T-cell (primary cell): ENCODE measurements at regions not wholly inside any gene's neighbourhood (a gene's known extent, or its start where the extent isn't known, plus 50 kb on each side); places are given as distances from the start of the nearest gene placed in this dataset.

Experiments used
- ATAC-seq, 4 experiments: fragments of 200-7000 bp in 3 of 4; fragments of 150-1000 bp in 1 of 4; cut with Tn5 transposase; replicated peaks in 1 of 4; 1 replicate in 3 of 4; 2 replicates in 1 of 4; pipeline ENCODE4 v1.10.0; 2021; ENCODE audit warnings: moderate library complexity in 3 of 4, mild to moderate bottlenecking in 2 of 4, moderate number of reproducible peaks in 1 of 4
- CTCF ChIA-PET, 2 donors: fragments of 300-600 bp; sonication (Branson Sonifier 250); formaldehyde crosslinking; loops; one replicate each; lab custom pipeline; 2022; ENCODE audit warnings: antibody characterized with exemption in 2 of 2; lab: Charles Lee
- POLR2A ChIA-PET, 2 donors: fragments of 300-600 bp; sonication (Branson Sonifier 250); formaldehyde crosslinking; loops; one replicate each; lab custom pipeline; 2022; ENCODE audit warnings: antibody characterized with exemption in 2 of 2; lab: Charles Lee
- DNase-seq, 35 experiments: peaks; one replicate each; pipeline versions ENCODE4 v3.0.0 to v3.0.0-alpha.2; 2013 to 2023
- H3K27ac ChIP-seq: one replicate; pipeline ENCODE4 v1.5.1; 2013; ENCODE audit warnings: low read length
- H3K27me3 ChIP-seq, 2 experiments: replicated peaks in 1 of 2; 1 replicate in 1 of 2; 2 replicates in 1 of 2; pipeline versions ENCODE4 v1.6.1 to v1.7.0; 2013; ENCODE audit warnings: low read length in 1 of 2, mixed read lengths in 1 of 2; ENCODE audit not compliant: control insufficient read depth in 2 of 2, insufficient read depth in 2 of 2; ENCODE audit errors: extremely low read depth in 1 of 2
- H3K36me3 ChIP-seq, 2 donors: 1 replicate in 1 of 2; 2 replicates in 1 of 2; pipeline versions ENCODE4 v1.6.1 to v1.7.0; 2013; ENCODE audit warnings: low read length in 1 of 2; ENCODE audit not compliant: control insufficient read depth in 2 of 2, insufficient read depth in 1 of 2; ENCODE audit errors: extremely low read depth in 1 of 2
- H3K4me1 ChIP-seq, 2 experiments: 1 replicate in 1 of 2; 2 replicates in 1 of 2; pipeline versions ENCODE4 v1.6.1 to v1.7.0; 2013; ENCODE audit warnings: low read length in 2 of 2, mixed read lengths in 1 of 2; ENCODE audit not compliant: insufficient read depth in 2 of 2, control insufficient read depth in 1 of 2; ENCODE audit errors: extremely low read depth in 1 of 2
- H3K4me3 ChIP-seq, 2 donors: 1 replicate in 1 of 2; 2 replicates in 1 of 2; pipeline versions ENCODE4 v1.5.1 to v1.7.0; 2013; ENCODE audit warnings: mild to moderate bottlenecking in 2 of 2, low read length in 1 of 2, moderate library complexity in 1 of 2; ENCODE audit not compliant: control insufficient read depth in 1 of 2; ENCODE audit errors: extremely low read depth in 1 of 2
- H3K9me3 ChIP-seq: 2 replicates; pipeline ENCODE4 v1.7.0; 2013
- H3K27ac Mint-ChIP-seq, 2 donors: one replicate each; pipeline ENCODE4 v1.8.0; 2020 to 2021; ENCODE audit warnings: mild to moderate bottlenecking in 2 of 2, mixed read lengths in 2 of 2
- H3K27me3 Mint-ChIP-seq, 2 donors: one replicate each; pipeline ENCODE4 v1.8.0; 2021 to 2022; ENCODE audit warnings: mixed read lengths in 2 of 2
- H3K36me3 Mint-ChIP-seq: one replicate; pipeline ENCODE4 v1.8.0; 2021; ENCODE audit warnings: mixed read lengths
- H3K4me1 Mint-ChIP-seq, 3 donors: one replicate each; pipeline ENCODE4 v1.8.0; 2020 to 2022; ENCODE audit warnings: mixed read lengths in 3 of 3, mild to moderate bottlenecking in 1 of 3
- H3K4me3 Mint-ChIP-seq, 3 donors: one replicate each; pipeline ENCODE4 v1.8.0; 2020 to 2022; ENCODE audit warnings: mild to moderate bottlenecking in 3 of 3, mixed read lengths in 3 of 3, moderate library complexity in 3 of 3
- H3K9me3 Mint-ChIP-seq, 3 donors: one replicate each; pipeline ENCODE4 v1.8.0; 2020 to 2022; ENCODE audit warnings: mixed read lengths in 3 of 3
- WGBS: methylation state at CpG from one replicate; pipeline ENCODE4 v1.1.5; 2013; ENCODE audit warnings: missing lambda C conversion rate; ENCODE audit not compliant: insufficient coverage; 5-methylcytosine and 5-hydroxymethylcytosine counted together

DNA sequence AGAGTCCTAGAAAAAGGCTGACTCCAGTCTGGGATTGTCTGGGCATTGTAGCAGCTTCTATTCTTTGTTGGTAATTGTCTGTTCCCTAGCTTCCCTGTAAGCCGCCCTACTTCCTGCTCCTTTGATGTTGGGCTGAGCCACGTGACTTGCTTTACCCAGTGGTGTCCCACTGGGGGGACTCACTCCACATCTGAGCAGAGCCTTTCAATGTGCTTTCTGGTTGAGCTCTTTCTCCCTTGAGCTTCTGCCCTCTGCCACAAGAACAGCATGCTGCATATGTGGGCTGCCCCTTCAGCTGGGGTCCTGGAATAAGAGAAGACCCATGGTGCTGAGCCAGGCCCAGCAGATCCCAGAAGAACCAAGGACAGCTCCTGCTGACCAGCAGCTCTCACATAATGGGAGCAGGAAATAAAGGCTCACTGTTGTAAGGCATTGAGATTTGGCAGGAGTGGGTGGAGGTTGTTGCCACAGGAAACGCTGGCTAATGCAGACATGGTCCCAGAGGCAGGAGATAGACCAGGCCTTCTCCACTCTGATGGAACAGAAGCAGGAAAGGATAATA is 276.3 kb upstream of the GJB5 start:
- ATAC-seq: no peak
- CTCF ChIA-PET: no interaction called here
- H3K27me3 Mint-ChIP-seq: peaks cover 24 to 36% of the 10 kb centered on the region in 2 donors

DNA sequence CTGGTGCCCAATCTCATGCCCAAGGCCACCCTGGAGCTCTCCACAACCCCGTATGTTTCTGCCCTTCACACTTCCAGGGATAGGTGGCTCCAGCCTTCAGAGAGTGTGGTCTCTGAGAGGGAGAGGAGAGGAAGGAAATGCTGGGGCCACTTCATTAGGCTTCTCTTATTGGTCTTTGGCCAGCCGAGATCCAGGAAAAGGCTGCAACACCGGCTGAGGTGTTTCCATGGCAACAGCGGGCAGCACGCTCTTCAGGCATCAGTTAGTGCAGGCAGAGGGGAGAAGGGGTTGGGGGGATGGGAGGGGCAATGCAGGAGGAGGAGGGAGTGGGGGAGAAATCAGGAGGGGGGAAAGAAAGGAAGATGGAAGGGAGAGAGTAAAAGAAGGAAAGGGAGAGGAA is 275.1 kb upstream of the GJB5 start:
- ATAC-seq: no peak
- no peaks in the 10 kb centered on the region for H3K36me3 Mint-ChIP-seq
- POLR2A ChIA-PET: no interaction called here

More for the DNA sequence above, 276.3 kb upstream of the GJB5 start:
- Mint-ChIP-seq H3K36me3 (no peaks in the 10 kb centered on the region), H3K9me3 (peaks cover 0 to 4% (median 0%) of the 10 kb centered on the region in 3 donors), H3K27ac (no peak overlapping the region), H3K4me1 (no peaks in the 10 kb centered on the region), H3K4me3 (no peak overlapping the region)
- POLR2A ChIA-PET: no interaction called here
- no peaks in the 10 kb centered on the region for H3K36me3 ChIP-seq
- no peaks in the 10 kb centered on the region for H3K4me1 ChIP-seq
- H3K9me3 ChIP-seq: no peaks in the 10 kb centered on the region
- H3K27ac ChIP-seq: no peak overlapping the region
- H3K27me3 ChIP-seq: peaks cover 0 to 15% of the 10 kb centered on the region in 2 experiments
- no peak overlapping the region for H3K4me3 ChIP-seq
- WGBS: 24% methylated on average over 3 of the region's 3 CpGs
- DNase-seq: no peak

DNA sequence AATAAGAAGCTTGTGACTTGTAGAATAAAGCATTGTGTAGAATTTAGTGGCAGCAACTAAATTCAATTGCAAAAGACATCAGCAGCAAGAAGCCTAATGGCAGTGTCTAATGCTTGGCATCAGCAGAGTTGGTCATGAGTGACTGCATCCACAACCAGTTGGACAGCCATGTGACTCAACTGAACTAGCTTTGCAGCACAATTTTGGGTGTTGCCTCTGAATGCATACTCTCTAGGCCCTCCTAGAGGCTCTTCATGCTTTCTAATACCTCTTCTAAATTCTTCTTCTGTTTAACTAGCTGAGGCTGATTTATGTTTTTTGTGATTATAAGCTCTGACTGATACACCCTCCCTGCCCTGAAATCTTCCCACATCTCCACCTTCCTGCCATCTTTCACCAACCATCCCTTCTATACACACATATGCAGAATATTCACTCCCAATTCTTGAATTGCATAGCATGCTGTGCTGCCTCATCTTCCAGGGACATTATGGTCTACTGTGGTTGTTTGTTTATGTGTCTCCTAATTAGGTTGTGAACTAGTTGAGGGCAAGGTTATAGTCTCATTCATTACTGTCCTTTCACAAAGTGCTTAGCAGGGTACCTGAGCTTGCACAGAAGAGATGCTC is 266.7 kb upstream of the GJB5 start:
- Histone ChIP-seq H3K4me3 (no peak overlapping the region), H3K27me3 (peaks cover 0 to 5% of the 10 kb centered on the region in 2 experiments), H3K36me3 (no peaks in the 10 kb centered on the region), H3K9me3 (no peaks in the 10 kb centered on the region), H3K27ac (no peak overlapping the region), H3K4me1 (no peaks in the 10 kb centered on the region)
- peaks cover 18 to 25% (median 19%) of the 10 kb centered on the region in 3 donors for H3K9me3 Mint-ChIP-seq
- DNase-seq (no peak), ATAC-seq (no peak)
- H3K27ac Mint-ChIP-seq: no peak overlapping the region
- ChIA-PET CTCF (no interaction called here), POLR2A (no interaction called here)
- no peaks in the 10 kb centered on the region for H3K4me1 Mint-ChIP-seq
- H3K4me3 Mint-ChIP-seq: no peak overlapping the region
- H3K36me3 Mint-ChIP-seq: no peaks in the 10 kb centered on the region
- peaks cover 7 to 27% of the 10 kb centered on the region in 2 donors for H3K27me3 Mint-ChIP-seq

More for the DNA sequence above, 275.1 kb upstream of the GJB5 start:
- H3K4me3 Mint-ChIP-seq: no peak overlapping the region
- H3K27ac Mint-ChIP-seq: no peak overlapping the region
- no peaks in the 10 kb centered on the region for H3K4me1 Mint-ChIP-seq
- Histone ChIP-seq H3K4me1 (no peaks in the 10 kb centered on the region), H3K4me3 (no peak overlapping the region), H3K36me3 (no peaks in the 10 kb centered on the region), H3K27ac (no peak overlapping the region), H3K27me3 (peaks cover 0 to 18% of the 10 kb centered on the region in 2 experiments), H3K9me3 (no peaks in the 10 kb centered on the region)
- CTCF ChIA-PET: no interaction called here
- peaks cover 28 to 40% of the 10 kb centered on the region in 2 donors for H3K27me3 Mint-ChIP-seq
- H3K9me3 Mint-ChIP-seq: peaks cover 0 to 4% (median 0%) of the 10 kb centered on the region in 3 donors
- DNase-seq: no peak
- 5% methylated on average over 4 of the region's 5 CpGs for WGBS

DNA sequence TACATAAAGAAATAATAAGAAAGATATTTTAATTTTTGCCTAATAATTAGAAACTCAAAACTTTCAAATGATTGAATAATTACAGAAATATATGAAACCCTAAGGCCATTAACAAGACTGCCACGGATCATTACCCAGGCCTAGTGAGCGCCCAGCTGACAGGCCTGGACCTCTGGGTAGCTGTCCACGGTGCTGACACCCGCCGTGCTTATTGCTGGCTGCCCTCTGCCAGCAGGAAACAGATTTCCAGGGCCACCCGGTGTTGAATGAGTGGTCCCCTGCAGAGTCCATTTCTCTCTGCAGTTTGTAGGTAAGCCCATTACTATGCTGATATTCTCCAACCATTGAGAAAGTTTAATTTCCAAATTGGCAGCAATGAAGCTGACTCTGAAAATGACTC is 254.4 kb upstream of the GJB5 start:
- Histone ChIP-seq H3K9me3 (no peaks in the 10 kb centered on the region), H3K27me3 (peaks cover 0 to 3% of the 10 kb centered on the region in 2 experiments), H3K27ac (no peak overlapping the region), H3K4me3 (no peak overlapping the region), H3K4me1 (no peaks in the 10 kb centered on the region), H3K36me3 (no peaks in the 10 kb centered on the region)
- CTCF ChIA-PET: no interaction called here
- H3K4me3 Mint-ChIP-seq: no peak overlapping the region
- WGBS: 13% methylated on average over 6 of the region's 6 CpGs
- no peak for ATAC-seq
- no peak for DNase-seq
- H3K27me3 Mint-ChIP-seq: peaks cover 10 to 18% of the 10 kb centered on the region in 2 donors
- peaks cover 3 to 4% (median 3%) of the 10 kb centered on the region in 3 donors for H3K9me3 Mint-ChIP-seq
- H3K4me1 Mint-ChIP-seq: no peaks in the 10 kb centered on the region
- H3K27ac Mint-ChIP-seq: no peak overlapping the region
- no peaks in the 10 kb centered on the region for H3K36me3 Mint-ChIP-seq
- POLR2A ChIA-PET: no interaction called here

DNA sequence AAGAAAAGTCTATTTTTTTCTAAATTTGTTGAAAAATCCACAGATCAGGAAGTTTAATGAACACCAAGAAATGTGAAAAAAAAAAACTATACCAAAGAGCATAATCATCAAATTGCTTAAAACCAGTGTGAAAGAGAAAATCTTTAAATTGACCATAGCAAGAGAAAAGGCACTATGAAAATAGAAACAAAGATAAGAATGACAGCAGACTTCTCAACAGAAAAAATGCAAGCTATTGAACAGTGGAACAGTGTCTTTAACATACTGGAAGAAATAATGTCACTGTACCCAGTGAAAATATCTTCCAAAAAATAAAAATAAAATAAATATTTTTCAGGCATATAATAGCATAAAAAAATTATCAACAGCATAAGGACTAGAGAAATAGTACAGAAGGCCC is 243.0 kb upstream of the GJB5 start:
- ChIA-PET CTCF (interaction anchor here in 1 of 2 donors (0.7 kb wide), 1 partner anchor 10 kb away, joined by 4 read pairs; no protein-coding TSS in a partner anchor), POLR2A (no interaction called here)
- Histone ChIP-seq H3K27ac (no peak overlapping the region), H3K4me1 (no peaks in the 10 kb centered on the region), H3K27me3 (peaks cover 0 to 2% of the 10 kb centered on the region in 2 experiments), H3K36me3 (no peaks in the 10 kb centered on the region), H3K9me3 (no peaks in the 10 kb centered on the region), H3K4me3 (no peak overlapping the region)
- peaks cover 3 to 8% of the 10 kb centered on the region in 2 donors for H3K27me3 Mint-ChIP-seq
- no peak for DNase-seq
- peaks cover 16 to 34% (median 17%) of the 10 kb centered on the region in 3 donors for H3K9me3 Mint-ChIP-seq
- no peak overlapping the region for H3K27ac Mint-ChIP-seq
- no peaks in the 10 kb centered on the region for H3K36me3 Mint-ChIP-seq
- H3K4me1 Mint-ChIP-seq: no peaks in the 10 kb centered on the region
- no peak for ATAC-seq
- no peak overlapping the region for H3K4me3 Mint-ChIP-seq

DNA sequence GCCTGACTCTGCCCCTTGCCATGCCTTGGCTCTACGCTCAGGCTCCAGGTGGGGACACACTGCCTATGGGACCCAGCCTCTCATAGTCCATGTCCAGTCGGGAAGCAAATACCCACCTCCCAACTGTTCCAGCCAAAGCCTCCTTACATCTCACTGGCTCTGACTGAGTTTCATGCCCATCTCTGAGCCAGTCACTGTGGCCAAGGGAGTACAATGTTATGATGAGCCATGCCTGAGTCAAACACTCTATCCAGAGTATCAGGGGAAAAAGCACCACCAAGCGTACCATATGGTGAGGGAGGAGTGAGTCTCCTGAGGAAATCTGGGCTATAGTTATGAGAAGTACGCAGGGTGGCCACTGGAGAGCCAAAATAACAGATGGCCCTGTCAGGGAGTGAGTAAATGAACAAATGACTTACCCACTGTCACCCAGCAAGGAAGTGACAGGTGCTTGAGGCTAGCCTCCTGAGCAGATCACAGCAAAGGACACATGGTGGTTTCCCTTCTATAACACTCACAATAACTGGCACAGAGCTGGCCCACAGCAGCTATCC is 236.6 kb upstream of the GJB5 start:
- no peaks in the 10 kb centered on the region for H3K36me3 Mint-ChIP-seq
- Histone ChIP-seq H3K27ac (no peak overlapping the region), H3K4me3 (no peak overlapping the region), H3K4me1 (no peaks in the 10 kb centered on the region), H3K27me3 (peaks cover 0 to 2% of the 10 kb centered on the region in 2 experiments), H3K9me3 (no peaks in the 10 kb centered on the region), H3K36me3 (no peaks in the 10 kb centered on the region)
- no peak for ATAC-seq
- peaks cover 7 to 11% of the 10 kb centered on the region in 2 donors for H3K27me3 Mint-ChIP-seq
- peaks cover 0 to 5% (median 3%) of the 10 kb centered on the region in 3 donors for H3K9me3 Mint-ChIP-seq
- CTCF ChIA-PET: no interaction called here
- 50% methylated on average over 3 of the region's 4 CpGs for WGBS
- H3K4me3 Mint-ChIP-seq: no peak overlapping the region
- H3K27ac Mint-ChIP-seq: no peak overlapping the region
- no peaks in the 10 kb centered on the region for H3K4me1 Mint-ChIP-seq
- no peak for DNase-seq
- POLR2A ChIA-PET: no interaction called here
